ENCODE measurements at regions not wholly inside any gene's neighbourhood (a gene's known extent, or its start where the extent isn't known, plus 50 kb on each side); places are given as distances from the start of the nearest gene placed in this dataset.

DNA sequence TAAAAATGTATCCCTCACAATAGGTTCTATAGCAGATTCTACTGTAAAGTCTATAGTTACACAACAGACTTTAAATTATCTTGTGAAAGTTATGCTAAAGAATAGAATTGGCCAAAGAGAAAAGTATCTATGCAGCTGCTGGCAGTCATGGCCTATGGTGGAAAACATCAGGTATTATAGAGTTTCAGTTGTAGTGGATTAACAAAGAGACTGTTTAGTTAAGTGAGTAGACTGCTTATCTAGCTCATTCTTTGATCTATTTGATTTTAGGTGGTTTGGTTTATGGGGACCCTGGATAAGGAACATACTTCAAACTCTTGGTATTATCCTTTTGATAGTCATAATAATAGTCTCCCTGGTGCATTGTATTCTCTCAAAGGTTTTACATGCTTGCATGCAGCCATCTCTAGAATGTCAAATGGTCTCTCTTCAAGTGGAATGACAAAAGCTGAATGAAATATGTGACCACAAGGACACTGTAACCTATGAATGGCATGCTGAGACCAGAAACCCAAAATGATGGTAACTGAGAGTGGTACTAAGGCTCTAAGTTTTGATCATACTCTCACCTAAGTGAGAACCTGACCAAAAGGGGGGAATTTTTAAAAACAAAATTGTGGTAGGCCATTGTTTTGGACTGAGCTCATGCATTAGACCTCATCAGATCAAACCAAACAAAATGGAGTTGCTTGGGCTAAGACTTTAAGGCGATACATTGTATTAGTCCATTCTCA, 54.9 kb upstream of the NAMPT start:
- Histone ChIP-seq H3K4me1 (ENCODE audit: control insufficient read depth, insufficient read depth, low read length) (no peaks in the 10 kb centered on the region), H3K9me3 (ENCODE audit: control insufficient read depth, insufficient read depth, low read length) (peaks cover 17% of the 10 kb centered on the region), H3K36me3 (ENCODE audit: control insufficient read depth, insufficient read depth, low read length) (no peaks in the 10 kb centered on the region), H3K4me3 (ENCODE audit: low read length) (no peak overlapping the region), H3K27ac (ENCODE audit: low read length) (no peak overlapping the region), H3K27me3 (ENCODE audit: control insufficient read depth, insufficient read depth, low read length) (no peaks in the 10 kb centered on the region)
- H3K27me3 Mint-ChIP-seq (ENCODE audit: low read depth in 2 of 2): peaks cover 0 to 7% of the 10 kb centered on the region in 2 donors
- H3K9me3 Mint-ChIP-seq: peaks cover 0 to 16% of the 10 kb centered on the region in 2 donors
- intact Hi-C loops (cut with micrococcal nuclease): no loop called here
- H3K27ac Mint-ChIP-seq: no peak overlapping the region
- peaks cover 21% of the 10 kb centered on the region for H3K36me3 Mint-ChIP-seq
- ATAC-seq (no peak), DNase-seq (no peak)
- peaks cover 0 to under 1% of the 10 kb centered on the region in 2 donors for H3K4me1 Mint-ChIP-seq
- TF ChIP-seq, protein P1, sequence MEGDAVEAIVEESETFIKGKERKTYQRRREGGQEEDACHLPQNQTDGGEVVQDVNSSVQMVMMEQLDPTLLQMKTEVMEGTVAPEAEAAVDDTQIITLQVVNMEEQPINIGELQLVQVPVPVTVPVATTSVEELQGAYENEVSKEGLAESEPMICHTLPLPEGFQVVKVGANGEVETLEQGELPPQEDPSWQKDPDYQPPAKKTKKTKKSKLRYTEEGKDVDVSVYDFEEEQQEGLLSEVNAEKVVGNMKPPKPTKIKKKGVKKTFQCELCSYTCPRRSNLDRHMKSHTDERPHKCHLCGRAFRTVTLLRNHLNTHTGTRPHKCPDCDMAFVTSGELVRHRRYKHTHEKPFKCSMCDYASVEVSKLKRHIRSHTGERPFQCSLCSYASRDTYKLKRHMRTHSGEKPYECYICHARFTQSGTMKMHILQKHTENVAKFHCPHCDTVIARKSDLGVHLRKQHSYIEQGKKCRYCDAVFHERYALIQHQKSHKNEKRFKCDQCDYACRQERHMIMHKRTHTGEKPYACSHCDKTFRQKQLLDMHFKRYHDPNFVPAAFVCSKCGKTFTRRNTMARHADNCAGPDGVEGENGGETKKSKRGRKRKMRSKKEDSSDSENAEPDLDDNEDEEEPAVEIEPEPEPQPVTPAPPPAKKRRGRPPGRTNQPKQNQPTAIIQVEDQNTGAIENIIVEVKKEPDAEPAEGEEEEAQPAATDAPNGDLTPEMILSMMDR (IDR thresholded peaks at IDR 0.05): no peak
- no CpG with 5 or more reads among the region's 1 CpG for WGBS (ENCODE audit: insufficient coverage)
- no peak overlapping the region for H3K4me3 Mint-ChIP-seq

DNA sequence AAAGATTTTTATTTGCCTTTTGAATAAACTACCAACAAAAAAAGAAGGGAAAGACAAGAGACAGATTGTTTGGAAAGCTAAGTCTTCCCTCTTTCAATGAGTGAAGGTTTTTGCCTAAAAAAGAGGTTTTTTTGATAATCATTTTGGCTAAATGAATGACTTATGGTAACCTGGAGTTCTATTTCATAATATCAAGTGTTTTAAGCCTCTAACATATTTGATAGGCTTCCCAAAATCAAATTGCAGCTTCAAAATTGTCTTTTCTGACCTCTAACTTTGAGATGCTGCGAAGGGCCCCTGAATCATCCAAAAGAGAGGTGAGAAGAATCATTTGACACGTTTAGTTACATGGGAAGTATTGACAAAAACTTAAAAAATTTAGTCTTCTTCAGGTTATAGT, 53.0 kb upstream of the NAMPT start:
- no peak for DNase-seq
- Histone ChIP-seq H3K27ac (ENCODE audit: low read length) (no peak overlapping the region), H3K36me3 (ENCODE audit: control insufficient read depth, insufficient read depth, low read length) (no peaks in the 10 kb centered on the region), H3K27me3 (ENCODE audit: control insufficient read depth, insufficient read depth, low read length) (no peaks in the 10 kb centered on the region), H3K4me3 (ENCODE audit: low read length) (no peak overlapping the region), H3K4me1 (ENCODE audit: control insufficient read depth, insufficient read depth, low read length) (no peaks in the 10 kb centered on the region), H3K9me3 (ENCODE audit: control insufficient read depth, insufficient read depth, low read length) (peaks cover 13% of the 10 kb centered on the region)
- ATAC-seq: no peak
- Mint-ChIP-seq H3K4me3 (no peak overlapping the region), H3K4me1 (no peaks in the 10 kb centered on the region), H3K27ac (no peak overlapping the region), H3K27me3 (ENCODE audit: low read depth in 2 of 2) (peaks cover 5 to 8% of the 10 kb centered on the region in 2 donors), H3K36me3 (peaks cover 21% of the 10 kb centered on the region), H3K9me3 (peaks cover 0 to 16% of the 10 kb centered on the region in 2 donors)
- WGBS (ENCODE audit: insufficient coverage): 94% methylated on average over 2 of the region's 2 CpGs
- TF ChIP-seq, protein P1 (IDR thresholded peaks at IDR 0.05): no peak
- intact Hi-C loops (cut with micrococcal nuclease): no loop called here

DNA sequence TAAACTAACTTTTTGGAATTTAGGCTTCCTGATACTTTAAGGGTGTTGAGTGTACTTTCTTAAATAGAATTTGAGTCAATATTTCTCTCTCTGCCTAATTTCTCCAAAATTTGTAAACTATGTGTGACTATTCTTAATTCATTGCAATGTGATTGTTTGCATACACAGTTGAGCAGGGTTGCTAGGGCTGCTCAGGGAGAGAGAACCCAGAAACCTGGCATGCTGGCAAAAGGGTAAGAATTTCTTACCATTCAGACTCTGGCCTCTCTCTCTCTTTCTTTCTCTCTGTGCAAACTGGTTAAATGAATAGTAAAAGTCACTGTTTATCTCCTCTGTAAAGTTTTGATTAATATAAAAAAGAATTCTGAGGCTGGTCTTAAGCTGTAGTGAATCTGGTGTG, 51.0 kb upstream of the NAMPT start:
- Histone ChIP-seq H3K27me3 (ENCODE audit: control insufficient read depth, insufficient read depth, low read length) (no peaks in the 10 kb centered on the region), H3K9me3 (ENCODE audit: control insufficient read depth, insufficient read depth, low read length) (peaks cover 3% of the 10 kb centered on the region), H3K27ac (ENCODE audit: low read length) (no peak overlapping the region), H3K4me1 (ENCODE audit: control insufficient read depth, insufficient read depth, low read length) (no peaks in the 10 kb centered on the region), H3K36me3 (ENCODE audit: control insufficient read depth, insufficient read depth, low read length) (no peaks in the 10 kb centered on the region), H3K4me3 (ENCODE audit: low read length) (no peak overlapping the region)
- TF ChIP-seq, protein P1 (IDR thresholded peaks at IDR 0.05): no peak
- intact Hi-C loops (cut with micrococcal nuclease): no loop called here
- peaks cover 0 to 9% of the 10 kb centered on the region in 2 donors for H3K9me3 Mint-ChIP-seq
- ATAC-seq: no peak
- peaks cover 14 to 19% of the 10 kb centered on the region in 2 donors for H3K27me3 Mint-ChIP-seq (ENCODE audit: low read depth in 2 of 2)
- no peak overlapping the region for H3K27ac Mint-ChIP-seq
- H3K36me3 Mint-ChIP-seq: peaks cover 12% of the 10 kb centered on the region
- no peak for DNase-seq
- no peak overlapping the region for H3K4me3 Mint-ChIP-seq
- H3K4me1 Mint-ChIP-seq: no peaks in the 10 kb centered on the region
